Parathyroid adenoma (tissue), 2 donors: ENCODE measurements at regions not wholly inside any gene's neighbourhood (a gene's known extent, or its start where the extent isn't known, plus 50 kb on each side); places are given as distances from the start of the nearest gene placed in this dataset.

Experiments
- H2AFZ ChIP-seq: fragments of 300-600 bp; sonication (generic); one replicate; pipeline ENCODE4 v1.7.0; 2017; ENCODE audit warnings: antibody characterized with exemption, mild to moderate bottlenecking
- H3K27ac ChIP-seq: fragments of 300-600 bp; sonication (generic); one replicate; pipeline ENCODE4 v1.7.0; 2017
- H3K27me3 ChIP-seq: fragments of 300-600 bp; sonication (generic); one replicate; pipeline ENCODE4 v1.7.0; 2017; ENCODE audit warnings: low read length; ENCODE audit not compliant: control insufficient read depth, insufficient read depth
- H3K36me3 ChIP-seq: fragments of 300-600 bp; sonication (generic); one replicate; pipeline ENCODE4 v1.7.0; 2017; ENCODE audit warnings: low read length; ENCODE audit not compliant: control insufficient read depth, insufficient read depth
- H3K4me1 ChIP-seq: fragments of 300-600 bp; sonication (generic); one replicate; pipeline ENCODE4 v1.7.0; 2017; ENCODE audit warnings: control low read depth
- H3K4me2 ChIP-seq: fragments of 300-600 bp; sonication (generic); one replicate; pipeline ENCODE4 v1.7.0; 2017; ENCODE audit warnings: low read length
- H3K4me3 ChIP-seq: fragments of 300-600 bp; sonication (generic); one replicate; pipeline ENCODE4 v1.7.0; 2017; ENCODE audit warnings: low read depth, low read length
- H3K79me2 ChIP-seq: fragments of 300-600 bp; sonication (generic); one replicate; pipeline ENCODE4 v1.7.0; 2017; ENCODE audit warnings: control low read depth
- H3K9ac ChIP-seq: fragments of 300-600 bp; sonication (generic); one replicate; pipeline ENCODE4 v1.7.0; 2017; ENCODE audit warnings: mild to moderate bottlenecking
- H3K9me3 ChIP-seq: fragments of 300-600 bp; sonication (generic); one replicate; pipeline ENCODE4 v1.7.0; 2017; ENCODE audit warnings: low read length; ENCODE audit not compliant: control insufficient read depth
- TF ChIP-seq, protein P1 (sequence below): fragments of 300-600 bp; sonication (generic); IDR thresholded peaks from one replicate; pipeline ENCODE4 v1.7.0; 2017; ENCODE audit warnings: antibody characterized with exemption, mild to moderate bottlenecking
- donor health status: primary hyperparathyroidism.

DNA sequence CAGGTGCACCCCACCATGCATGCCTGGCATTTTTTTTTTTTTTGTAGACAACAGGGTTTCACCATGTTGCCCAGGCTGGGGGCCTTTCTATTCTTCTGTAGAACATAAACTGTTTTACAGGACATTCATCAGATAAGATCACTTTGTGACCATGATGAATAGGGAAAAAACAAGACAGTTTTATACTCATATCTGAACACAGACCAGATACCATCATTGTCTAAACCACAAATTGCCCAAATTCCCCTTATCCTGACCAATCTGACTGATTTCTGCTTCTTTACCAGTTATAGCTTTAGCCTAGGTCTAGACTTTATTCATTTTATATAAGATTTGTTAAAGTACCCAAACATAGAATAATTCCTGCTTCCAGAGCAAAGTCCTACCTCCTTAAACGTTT, 1699.3 kb upstream of the TMEFF2 start:
- Histone ChIP-seq H3K27ac (no peak overlapping the region), H3K4me3 (no peak overlapping the region), H3K4me2 (no peak overlapping the region), H3K4me1 (no peaks in the 10 kb centered on the region), H3K9me3 (no peaks in the 10 kb centered on the region), H3K9ac (no peak overlapping the region), H3K27me3 (no peaks in the 10 kb centered on the region), H3K79me2 (no peaks in the 10 kb centered on the region), H3K36me3 (no peaks in the 10 kb centered on the region), H2AFZ (no peak overlapping the region)
- TF ChIP-seq, protein P1, sequence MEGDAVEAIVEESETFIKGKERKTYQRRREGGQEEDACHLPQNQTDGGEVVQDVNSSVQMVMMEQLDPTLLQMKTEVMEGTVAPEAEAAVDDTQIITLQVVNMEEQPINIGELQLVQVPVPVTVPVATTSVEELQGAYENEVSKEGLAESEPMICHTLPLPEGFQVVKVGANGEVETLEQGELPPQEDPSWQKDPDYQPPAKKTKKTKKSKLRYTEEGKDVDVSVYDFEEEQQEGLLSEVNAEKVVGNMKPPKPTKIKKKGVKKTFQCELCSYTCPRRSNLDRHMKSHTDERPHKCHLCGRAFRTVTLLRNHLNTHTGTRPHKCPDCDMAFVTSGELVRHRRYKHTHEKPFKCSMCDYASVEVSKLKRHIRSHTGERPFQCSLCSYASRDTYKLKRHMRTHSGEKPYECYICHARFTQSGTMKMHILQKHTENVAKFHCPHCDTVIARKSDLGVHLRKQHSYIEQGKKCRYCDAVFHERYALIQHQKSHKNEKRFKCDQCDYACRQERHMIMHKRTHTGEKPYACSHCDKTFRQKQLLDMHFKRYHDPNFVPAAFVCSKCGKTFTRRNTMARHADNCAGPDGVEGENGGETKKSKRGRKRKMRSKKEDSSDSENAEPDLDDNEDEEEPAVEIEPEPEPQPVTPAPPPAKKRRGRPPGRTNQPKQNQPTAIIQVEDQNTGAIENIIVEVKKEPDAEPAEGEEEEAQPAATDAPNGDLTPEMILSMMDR, result no peak

DNA sequence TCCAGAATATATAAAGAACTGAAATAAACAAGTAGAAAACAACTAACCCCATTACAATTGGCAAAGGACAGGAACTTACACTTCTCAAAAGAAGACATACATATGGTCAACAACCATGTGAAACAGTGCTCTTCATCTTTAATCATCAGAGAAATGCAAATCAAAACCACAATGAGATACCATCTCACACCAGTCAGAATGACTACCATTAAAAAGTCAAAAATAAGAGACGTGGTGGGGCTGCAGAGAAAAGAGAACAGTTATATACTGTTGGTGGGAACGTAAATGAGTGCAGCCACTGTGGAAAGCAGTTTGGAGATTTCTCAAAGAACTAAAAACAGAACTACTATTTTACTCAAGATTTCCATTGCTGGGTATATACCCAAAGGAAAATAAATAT, 1696.3 kb upstream of the TMEFF2 start:
- no peaks in the 10 kb centered on the region for H3K36me3 ChIP-seq
- no peak overlapping the region for H3K4me2 ChIP-seq
- no peaks in the 10 kb centered on the region for H3K4me1 ChIP-seq
- no peak overlapping the region for H2AFZ ChIP-seq
- no peak overlapping the region for H3K4me3 ChIP-seq
- H3K27ac ChIP-seq, result no peak overlapping the region
- no peak overlapping the region for H3K9ac ChIP-seq
- no peaks in the 10 kb centered on the region for H3K27me3 ChIP-seq
- no peaks in the 10 kb centered on the region for H3K79me2 ChIP-seq
- TF ChIP-seq, protein P1, result no peak
- H3K9me3 ChIP-seq, result no peaks in the 10 kb centered on the region

GRCh38 chr2:193885419-193885818, 1690.7 kb upstream of the TMEFF2 start:
- Histone ChIP-seq H3K4me2 (no peak overlapping the region), H3K4me3 (no peak overlapping the region), H3K9me3 (no peaks in the 10 kb centered on the region), H3K27me3 (no peaks in the 10 kb centered on the region), H2AFZ (no peak overlapping the region), H3K4me1 (no peaks in the 10 kb centered on the region), H3K36me3 (no peaks in the 10 kb centered on the region), H3K79me2 (no peaks in the 10 kb centered on the region), H3K27ac (no peak overlapping the region), H3K9ac (no peak overlapping the region)
- TF ChIP-seq, protein P1, result no peak

DNA sequence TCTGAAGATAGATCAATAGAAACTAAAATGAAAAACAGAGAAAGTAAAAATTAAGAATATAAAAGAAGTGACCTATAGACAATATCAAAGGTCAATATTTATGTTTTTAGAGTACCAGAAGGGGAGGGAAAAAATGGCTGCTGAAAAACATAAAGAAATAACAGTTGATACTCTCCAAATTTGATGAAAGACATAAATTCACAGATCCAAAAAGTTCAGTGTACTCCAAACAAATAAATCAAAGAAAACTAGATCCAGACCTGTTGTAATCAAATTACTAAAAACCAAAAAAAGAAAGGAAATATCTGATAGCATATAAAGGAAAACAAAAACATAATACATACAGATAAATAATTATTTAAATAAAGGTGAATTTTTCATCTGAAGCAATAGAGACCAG, 1689.1 kb upstream of the TMEFF2 start:
- H3K79me2 ChIP-seq, result no peaks in the 10 kb centered on the region
- no peaks in the 10 kb centered on the region for H3K36me3 ChIP-seq
- no peak overlapping the region for H2AFZ ChIP-seq
- H3K4me3 ChIP-seq, result no peak overlapping the region
- H3K4me1 ChIP-seq, result no peaks in the 10 kb centered on the region
- no peak overlapping the region for H3K27ac ChIP-seq
- H3K27me3 ChIP-seq, result no peaks in the 10 kb centered on the region
- no peaks in the 10 kb centered on the region for H3K9me3 ChIP-seq
- TF ChIP-seq, protein P1, result no peak
- no peak overlapping the region for H3K9ac ChIP-seq
- no peak overlapping the region for H3K4me2 ChIP-seq

DNA sequence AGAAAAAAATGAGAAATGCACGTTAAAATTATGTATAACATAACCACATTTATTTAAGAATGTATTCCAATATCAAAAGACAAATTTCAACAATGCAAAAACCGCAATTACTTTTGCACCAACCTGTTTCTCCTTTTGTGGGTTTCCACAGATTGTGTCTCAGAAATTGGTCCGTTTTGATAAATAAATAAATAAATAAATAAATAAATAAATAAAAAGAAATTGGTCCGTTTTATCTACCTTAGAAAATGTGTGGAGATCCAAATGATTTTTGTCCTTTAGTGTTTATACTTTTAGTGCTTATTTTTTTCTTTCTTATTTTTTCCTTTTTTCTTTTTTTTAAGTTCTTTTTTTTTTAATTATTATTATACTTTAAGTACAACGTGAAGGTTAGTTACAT, 1682.2 kb upstream of the TMEFF2 start:
- Histone ChIP-seq H3K9me3 (no peaks in the 10 kb centered on the region), H3K36me3 (no peaks in the 10 kb centered on the region), H3K4me2 (no peak overlapping the region), H2AFZ (no peak overlapping the region), H3K79me2 (no peaks in the 10 kb centered on the region), H3K27me3 (no peaks in the 10 kb centered on the region), H3K4me1 (no peaks in the 10 kb centered on the region), H3K9ac (no peak overlapping the region), H3K4me3 (no peak overlapping the region), H3K27ac (no peak overlapping the region)
- TF ChIP-seq, protein P1, result no peak
